ENCODE measurements at regions not wholly inside any gene's neighbourhood (a gene's known extent, or its start where the extent isn't known, plus 50 kb on each side); places are given as distances from the start of the nearest gene placed in this dataset.

- Histone ChIP-seq H3K27ac (ENCODE audit: low read depth, low read length, poor library complexity, severe bottlenecking) (no peak overlapping the region), H3K9me3 (ENCODE audit: low read length) (no peaks in the 10 kb centered on the region), H3K4me1 (ENCODE audit: insufficient read depth, low read length, severe bottlenecking) (no peaks in the 10 kb centered on the region), H3F3A (ENCODE audit: insufficient read depth, low read length) (no peaks in the 10 kb centered on the region), H3K9ac (ENCODE audit: low read length) (no peak overlapping the region), H4K20me1 (ENCODE audit: insufficient read depth, low read length) (no peaks in the 10 kb centered on the region), H3K79me2 (ENCODE audit: insufficient read depth, low read length) (no peaks in the 10 kb centered on the region), H3K36me3 (ENCODE audit: insufficient read depth, low read length) (no peaks in the 10 kb centered on the region), H3K27me3 (ENCODE audit: insufficient read depth, low read length) (no peaks in the 10 kb centered on the region), H3K4me2 (ENCODE audit: low read length) (no peak overlapping the region), H3K4me3 (ENCODE audit: low read depth, low read length, poor library complexity, severe bottlenecking) (no peak overlapping the region), H2AFZ (ENCODE audit: low read length) (no peak overlapping the region), H3K9me2 (ENCODE audit: low read depth, low read length) (no peaks in the 10 kb centered on the region)
- TF ChIP-seq CTCF (IDR thresholded peaks at IDR 0.05; ENCODE audit: low read length) (no peak), EZH2 (IDR thresholded peaks at IDR 0.05; ENCODE audit: borderline replicate concordance, low read length) (no peak)
Observed at GRCh38 chr10:33611423-33611822, 277.0 kb upstream of the NRP1 start.

DNA sequence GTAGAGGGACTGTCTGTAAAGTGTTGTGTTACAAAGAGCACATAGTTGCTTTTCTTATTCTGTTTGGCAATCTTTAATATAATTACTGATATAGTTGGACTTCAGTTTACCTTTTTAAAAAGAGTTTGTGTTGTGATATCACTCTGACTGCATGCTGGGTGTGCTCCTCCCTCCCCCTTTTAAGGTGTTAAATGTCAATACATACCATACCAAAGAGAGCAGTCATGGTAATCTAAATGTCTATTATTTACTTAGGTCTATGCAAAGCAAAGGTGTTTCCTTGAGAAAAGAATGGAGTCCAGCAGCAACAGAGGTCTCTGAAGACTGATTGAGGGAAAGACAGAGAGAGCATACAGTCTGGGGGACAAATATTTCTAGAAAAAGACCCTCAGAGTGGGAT, 275.1 kb upstream of the NRP1 start:
- Histone ChIP-seq H3K4me2 (ENCODE audit: low read length) (no peak overlapping the region), H3K27ac (ENCODE audit: low read depth, low read length, poor library complexity, severe bottlenecking) (no peak overlapping the region), H4K20me1 (ENCODE audit: insufficient read depth, low read length) (no peaks in the 10 kb centered on the region), H3K9me2 (ENCODE audit: low read depth, low read length) (no peaks in the 10 kb centered on the region), H3F3A (ENCODE audit: insufficient read depth, low read length) (no peaks in the 10 kb centered on the region), H3K36me3 (ENCODE audit: insufficient read depth, low read length) (no peaks in the 10 kb centered on the region), H2AFZ (ENCODE audit: low read length) (no peak overlapping the region), H3K9ac (ENCODE audit: low read length) (no peak overlapping the region), H3K4me1 (ENCODE audit: insufficient read depth, low read length, severe bottlenecking) (no peaks in the 10 kb centered on the region), H3K79me2 (ENCODE audit: insufficient read depth, low read length) (no peaks in the 10 kb centered on the region), H3K27me3 (ENCODE audit: insufficient read depth, low read length) (no peaks in the 10 kb centered on the region), H3K9me3 (ENCODE audit: low read length) (no peaks in the 10 kb centered on the region), H3K4me3 (ENCODE audit: low read depth, low read length, poor library complexity, severe bottlenecking) (no peak overlapping the region)
- no peak for TF ChIP-seq CTCF (IDR thresholded peaks at IDR 0.05; ENCODE audit: low read length)

DNA sequence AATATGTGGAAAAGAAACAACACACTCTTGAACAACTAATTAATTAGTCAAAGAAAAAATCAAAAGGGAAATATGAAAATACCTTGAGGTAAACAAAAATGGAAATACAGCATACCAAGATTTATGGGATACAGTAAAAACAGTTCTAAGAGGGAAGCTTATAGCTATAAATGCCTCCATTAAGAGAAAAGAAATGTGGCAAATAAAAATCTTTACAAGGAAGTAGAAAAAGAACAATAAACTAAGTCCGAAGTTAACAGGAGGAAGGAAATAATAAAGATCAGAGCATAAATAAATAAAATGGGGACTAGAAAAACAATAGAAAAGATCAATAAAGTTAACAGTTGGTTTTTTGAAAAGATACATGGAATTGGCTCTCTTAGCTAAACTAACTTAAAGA, 267.8 kb upstream of the NRP1 start:
- no peak for TF ChIP-seq CTCF (IDR thresholded peaks at IDR 0.05; ENCODE audit: low read length)
- no peak for TF ChIP-seq EZH2 (IDR thresholded peaks at IDR 0.05; ENCODE audit: borderline replicate concordance, low read length)
- H3K4me1 ChIP-seq (ENCODE audit: insufficient read depth, low read length, severe bottlenecking) = no peaks in the 10 kb centered on the region
- H3K9me2 ChIP-seq (ENCODE audit: low read depth, low read length) = no peaks in the 10 kb centered on the region
- H3K9me3 ChIP-seq (ENCODE audit: low read length) = no peaks in the 10 kb centered on the region; the same call in 1 of the 2 replicates
- no peak overlapping the region for H3K4me2 ChIP-seq (ENCODE audit: low read length)
- H3K4me3 ChIP-seq (ENCODE audit: low read depth, low read length, poor library complexity, severe bottlenecking) = no peak overlapping the region
- H2AFZ ChIP-seq (ENCODE audit: low read length) = no peak overlapping the region
- no peaks in the 10 kb centered on the region for H3K27me3 ChIP-seq (ENCODE audit: insufficient read depth, low read length)
- no peak overlapping the region for H3K27ac ChIP-seq (ENCODE audit: low read depth, low read length, poor library complexity, severe bottlenecking)
- H3K9ac ChIP-seq (ENCODE audit: low read length) = no peak overlapping the region
- H4K20me1 ChIP-seq (ENCODE audit: insufficient read depth, low read length) = no peaks in the 10 kb centered on the region
- no peaks in the 10 kb centered on the region for H3K79me2 ChIP-seq (ENCODE audit: insufficient read depth, low read length)
- H3F3A ChIP-seq (ENCODE audit: insufficient read depth, low read length) = no peaks in the 10 kb centered on the region
- H3K36me3 ChIP-seq (ENCODE audit: insufficient read depth, low read length) = no peaks in the 10 kb centered on the region

All from OCI-LY1 (cell line).